Dedifferentiated amniotic fluid mesenchymal stem cell (primary cell): ENCODE measurements at regions not wholly inside any gene's neighbourhood (a gene's known extent, or its start where the extent isn't known, plus 50 kb on each side); places are given as distances from the start of the nearest gene placed in this dataset.
"Not testable (repeated sequence)": the region's sequence is repeated elsewhere in the genome, so short reads cannot be mapped to it uniquely, and the experiment has no call there.

Experiments used
- DNase-seq: peaks from one replicate; pipeline ENCODE4 v3.0.0-alpha.2; 2016; ENCODE audit errors: extremely low spot score

GRCh38 chr10:34907743-34908430 is 92.8 kb upstream of the PARD3 start:
- DNase-seq: no peak

- DNase-seq: no peak
These were observed 91.2 kb upstream of the PARD3 start for GRCh38 chr10:34906067-34906965.

- no peak for DNase-seq
These were observed 90.3 kb upstream of the PARD3 start for GRCh38 chr10:34905200-34905927.

GRCh38 chr10:34904191-34904590 is 89.1 kb upstream of the PARD3 start:
- no peak for DNase-seq

GRCh38 chr10:34899161-34899560 is 84.1 kb upstream of the PARD3 start:
- no peak for DNase-seq

- DNase-seq: no peak
These were observed 80.9 kb upstream of the PARD3 start for GRCh38 chr10:34895977-34896376.

DNA sequence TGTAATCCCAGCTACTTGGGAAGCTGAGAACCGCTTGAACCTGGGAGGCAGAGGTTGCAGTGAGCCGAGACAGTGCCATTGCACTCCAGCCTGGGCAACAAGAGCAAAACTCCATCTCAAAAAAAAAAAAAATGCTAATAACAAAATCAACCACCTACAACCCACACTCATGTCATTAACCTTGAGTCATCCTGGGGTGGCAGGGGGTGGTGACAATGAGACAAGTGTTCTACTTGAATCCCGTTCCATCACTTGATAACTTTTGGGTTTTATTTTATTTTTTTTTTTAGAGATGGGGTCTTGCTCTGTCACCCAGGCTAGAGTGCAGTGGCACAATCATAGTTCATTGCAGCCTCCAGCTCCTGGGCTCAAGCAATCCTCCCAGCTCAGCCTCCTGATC is 80.0 kb upstream of the PARD3 start:
- DNase-seq: not testable (repeated sequence)

DNA sequence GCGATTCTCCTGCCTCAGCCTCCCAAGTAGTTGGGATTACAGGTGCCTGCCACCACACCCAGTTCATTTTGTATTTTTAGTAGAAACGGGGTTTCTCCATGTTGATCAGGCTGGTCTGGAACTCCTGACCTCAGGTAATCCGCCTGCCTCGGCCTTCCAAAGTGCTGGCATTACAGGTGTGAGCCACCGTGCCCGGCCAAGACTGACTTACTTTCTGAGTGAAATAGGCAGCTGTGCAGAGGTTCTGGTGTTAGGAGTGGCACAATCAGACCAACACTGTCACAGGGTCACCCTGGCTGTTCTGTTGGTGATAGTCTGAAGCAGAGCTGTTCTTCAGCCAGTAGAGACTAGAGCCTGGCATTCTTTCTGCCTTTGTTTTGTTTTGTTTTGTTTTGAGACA is 77.4 kb upstream of the PARD3 start:
- DNase-seq: not testable (repeated sequence)

DNA sequence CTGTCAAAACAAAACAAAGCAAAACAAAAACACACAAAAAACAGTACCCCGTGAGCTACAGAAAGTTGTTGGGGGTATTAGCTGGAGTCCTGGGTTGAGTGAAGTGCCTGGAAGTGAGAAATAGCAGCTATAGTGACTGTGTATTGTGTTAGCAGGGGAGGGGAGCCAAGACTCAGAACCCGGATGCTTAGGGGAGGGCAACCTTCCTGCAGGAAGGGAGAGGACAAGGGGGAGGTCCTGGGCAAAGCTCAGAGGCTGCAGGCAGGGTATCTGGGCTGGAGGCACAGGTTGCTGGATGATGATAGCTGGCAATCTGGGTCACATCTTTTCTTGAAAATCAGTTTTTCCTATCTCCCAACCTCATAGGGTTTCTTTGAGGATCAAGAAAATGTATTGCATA is 75.8 kb upstream of the PARD3 start:
- no peak for DNase-seq

DNA sequence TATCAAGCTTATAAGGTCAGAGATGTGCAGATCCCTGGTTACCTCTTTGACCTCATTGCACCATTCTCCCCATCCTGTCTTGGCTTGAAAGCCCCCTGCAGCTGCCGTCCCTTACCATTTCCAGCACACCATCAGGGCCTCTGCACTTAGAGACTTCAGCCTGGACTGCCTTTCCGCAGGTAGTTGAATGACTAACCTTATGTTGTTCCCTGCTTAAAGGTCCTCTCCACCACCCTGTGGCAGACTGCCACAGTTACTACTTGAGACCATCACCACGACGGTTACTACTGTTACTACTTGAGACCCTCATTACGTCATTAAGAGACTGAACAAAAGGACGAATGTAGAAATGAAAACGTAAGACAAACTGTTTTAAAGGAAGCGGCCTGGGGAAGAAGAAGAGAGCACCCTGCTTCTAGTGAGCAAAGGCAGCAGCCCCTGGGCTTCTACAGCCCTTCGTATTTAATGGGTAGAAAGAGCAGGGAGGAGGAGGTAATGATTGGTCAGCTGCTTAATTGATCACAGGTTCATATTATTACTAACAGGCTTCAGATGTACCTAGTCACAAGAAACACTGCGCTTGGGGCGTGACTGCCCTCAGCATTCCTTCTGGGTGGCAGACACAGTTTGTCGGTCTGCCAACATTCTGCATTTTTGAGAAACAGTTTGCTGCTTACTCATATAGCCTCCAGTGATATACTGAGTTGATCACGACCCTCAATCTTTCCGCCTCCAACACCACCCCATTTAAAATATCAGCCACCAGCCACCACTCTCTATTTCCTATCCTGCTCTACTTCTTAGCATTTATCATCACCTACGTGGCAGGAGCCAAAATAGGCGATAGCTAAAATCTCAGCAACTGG is 74.1 kb upstream of the PARD3 start:
- DNase-seq: peak; percentile 79

GRCh38 chr10:34886906-34887642 is 72.0 kb upstream of the PARD3 start:
- no peak for DNase-seq

DNA sequence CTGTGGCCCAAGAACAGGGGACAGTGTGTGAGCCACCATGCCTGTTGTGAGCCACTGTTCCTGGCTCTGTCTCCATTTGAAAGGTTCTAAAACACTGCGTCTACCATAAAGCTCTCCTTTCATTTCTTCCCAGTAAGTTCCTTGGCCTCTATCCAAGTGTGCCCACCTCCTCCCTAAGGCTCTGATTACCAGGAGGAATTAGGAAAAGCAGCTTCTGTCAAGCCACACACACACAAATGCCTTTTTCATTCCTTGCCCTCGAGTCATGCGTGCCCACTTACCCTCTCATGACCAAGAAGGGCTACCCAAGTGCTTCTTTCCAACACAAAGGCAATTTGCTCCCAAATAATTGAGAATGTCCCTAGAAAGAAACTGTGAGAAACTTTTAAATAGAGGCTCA is 70.8 kb upstream of the PARD3 start:
- DNase-seq: no peak

DNA sequence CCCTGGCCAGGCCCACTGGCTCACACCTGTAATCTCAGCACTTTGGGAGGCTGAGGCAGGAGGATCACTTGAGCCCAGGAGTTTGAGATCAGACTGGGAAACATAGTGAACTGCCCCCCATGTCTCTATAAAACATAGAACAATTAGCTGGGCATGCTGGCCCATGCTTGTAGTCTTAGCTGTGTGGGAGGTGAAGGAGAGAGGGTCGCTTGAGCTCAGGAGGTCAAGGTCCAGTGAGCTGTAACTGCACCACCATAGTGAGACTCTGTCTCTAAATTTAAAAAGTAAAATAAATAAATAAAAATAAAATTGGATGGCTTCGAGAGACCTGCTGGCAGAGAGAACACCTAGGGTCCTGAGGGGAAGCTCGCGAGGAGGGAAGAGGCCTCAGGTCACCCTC is 69.9 kb upstream of the PARD3 start:
- DNase-seq: no peak

- no peak for DNase-seq
These were observed 69.3 kb upstream of the PARD3 start for GRCh38 chr10:34884272-34884952.

DNA sequence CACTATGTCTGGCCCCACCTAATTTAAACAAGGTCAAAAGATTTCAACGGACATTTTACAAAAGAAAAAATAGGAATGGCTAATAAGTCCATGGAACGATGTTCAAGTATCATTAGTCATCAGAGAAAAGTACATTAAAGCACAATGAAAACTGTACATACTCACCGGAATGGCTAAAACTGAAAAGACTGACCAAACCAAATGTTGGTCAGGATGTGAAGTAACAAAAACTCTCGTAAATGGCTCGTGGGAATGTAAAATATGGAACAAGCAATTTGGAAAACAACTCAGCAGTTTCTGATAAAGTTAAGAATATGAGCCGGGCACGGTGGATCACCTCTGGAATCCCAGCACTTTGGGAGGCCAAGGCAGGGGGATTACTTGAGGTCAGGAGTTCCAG is 65.7 kb upstream of the PARD3 start:
- no peak for DNase-seq

- not testable (repeated sequence) for DNase-seq
These were observed 63.6 kb upstream of the PARD3 start for GRCh38 chr10:34878651-34879050.

- DNase-seq: no peak
These were observed 60.0 kb upstream of the PARD3 start for GRCh38 chr10:34875061-34875460.

GRCh38 chr10:34872820-34873219 is 57.7 kb upstream of the PARD3 start:
- DNase-seq: no peak

GRCh38 chr10:34869135-34869836 is 54.2 kb upstream of the PARD3 start:
- DNase-seq: no peak

GRCh38 chr10:34868589-34868988 is 53.5 kb upstream of the PARD3 start:
- no peak for DNase-seq
